ENCODE measurements at regions not wholly inside any gene's neighbourhood (a gene's known extent, or its start where the extent isn't known, plus 50 kb on each side); places are given as distances from the start of the nearest gene placed in this dataset.

DNA sequence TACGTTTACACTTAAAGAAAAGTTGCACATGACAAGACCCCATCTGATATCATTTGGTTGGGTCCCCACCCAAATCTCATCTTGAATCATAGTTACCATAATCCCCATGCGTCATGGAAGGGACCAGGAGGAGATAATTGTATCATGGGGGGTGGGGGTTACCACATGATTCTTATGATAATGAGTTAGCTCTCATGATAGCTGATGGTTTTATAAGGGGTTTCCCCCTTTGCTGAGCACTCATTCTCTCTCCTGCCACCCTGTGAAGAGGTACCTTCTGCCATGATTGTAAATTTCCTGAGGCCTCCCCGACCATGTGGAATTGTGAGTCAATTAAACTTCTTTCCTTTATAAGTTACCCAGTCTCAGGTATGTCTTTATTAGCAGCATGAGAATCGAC, 60.3 kb downstream of the PHLDA1 start:
- Histone ChIP-seq H3K9me2 (ENCODE audit: insufficient read depth) (peaks cover 5% of the 10 kb centered on the region; the same call in 1 of the 2 replicates), H3K4me1 (ENCODE audit: insufficient read depth) (peaks cover 23% of the 10 kb centered on the region), H3K4me3 (no peak overlapping the region), H3K27me3 (ENCODE audit: insufficient read depth) (no peaks in the 10 kb centered on the region), H2AFZ (no peak overlapping the region; the same call in 1 of the 2 replicates), H3F3A (replicated peaks; ENCODE audit: low read depth) (no peaks in the 10 kb centered on the region), H4K20me1 (replicated peaks; ENCODE audit: insufficient read depth) (no peaks in the 10 kb centered on the region), H3K79me2 (replicated peaks; ENCODE audit: insufficient read depth) (no peaks in the 10 kb centered on the region), H3K36me3 (ENCODE audit: insufficient read depth) (no peaks in the 10 kb centered on the region), H3K27ac (ENCODE audit: low read depth) (no peak overlapping the region), H3K4me2 (no peak overlapping the region)
- no peak for TF ChIP-seq POLR2AphosphoS5 (IDR thresholded peaks at IDR 0.05; ENCODE audit: low read depth)
- no peak for TF ChIP-seq EZH2phosphoT487 (IDR thresholded peaks at IDR 0.05; ENCODE audit: unreplicated experiment)
- TF ChIP-seq CREB1 (CRISPR knock-in tag; IDR thresholded peaks at IDR 0.05; ENCODE audit: low read depth) = no peak
- no peak for TF ChIP-seq JUNB (IDR thresholded peaks at IDR 0.05; ENCODE audit: unreplicated experiment)
- no peak for TF ChIP-seq ZNF331 (CRISPR knock-in tag; IDR thresholded peaks at IDR 0.05; ENCODE audit: low read depth)
- TF ChIP-seq EZH2 (IDR thresholded peaks at IDR 0.05; ENCODE audit: low read depth, unreplicated experiment) = no peak
- TF ChIP-seq, protein P1, sequence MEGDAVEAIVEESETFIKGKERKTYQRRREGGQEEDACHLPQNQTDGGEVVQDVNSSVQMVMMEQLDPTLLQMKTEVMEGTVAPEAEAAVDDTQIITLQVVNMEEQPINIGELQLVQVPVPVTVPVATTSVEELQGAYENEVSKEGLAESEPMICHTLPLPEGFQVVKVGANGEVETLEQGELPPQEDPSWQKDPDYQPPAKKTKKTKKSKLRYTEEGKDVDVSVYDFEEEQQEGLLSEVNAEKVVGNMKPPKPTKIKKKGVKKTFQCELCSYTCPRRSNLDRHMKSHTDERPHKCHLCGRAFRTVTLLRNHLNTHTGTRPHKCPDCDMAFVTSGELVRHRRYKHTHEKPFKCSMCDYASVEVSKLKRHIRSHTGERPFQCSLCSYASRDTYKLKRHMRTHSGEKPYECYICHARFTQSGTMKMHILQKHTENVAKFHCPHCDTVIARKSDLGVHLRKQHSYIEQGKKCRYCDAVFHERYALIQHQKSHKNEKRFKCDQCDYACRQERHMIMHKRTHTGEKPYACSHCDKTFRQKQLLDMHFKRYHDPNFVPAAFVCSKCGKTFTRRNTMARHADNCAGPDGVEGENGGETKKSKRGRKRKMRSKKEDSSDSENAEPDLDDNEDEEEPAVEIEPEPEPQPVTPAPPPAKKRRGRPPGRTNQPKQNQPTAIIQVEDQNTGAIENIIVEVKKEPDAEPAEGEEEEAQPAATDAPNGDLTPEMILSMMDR (conservative IDR thresholded peaks at IDR 0.05; ENCODE audit: low read depth in 2 of 2) = no peak
- no peak for TF ChIP-seq ETS1 (IDR thresholded peaks at IDR 0.05)
- no peak for TF ChIP-seq NANOG (IDR thresholded peaks at IDR 0.05; ENCODE audit: borderline replicate concordance)
- TF ChIP-seq STAT1 (IDR thresholded peaks at IDR 0.05; ENCODE audit: unreplicated experiment) = no peak
- no peak for TF ChIP-seq ZNF114 (CRISPR knock-in tag; IDR thresholded peaks at IDR 0.05)
- TF ChIP-seq ZNF462 (CRISPR knock-in tag; IDR thresholded peaks at IDR 0.05) = no peak
- TF ChIP-seq REST (IDR thresholded peaks at IDR 0.05; ENCODE audit: unreplicated experiment) = no peak
- Mint-ChIP-seq H3K27me3 (ENCODE audit: insufficient read depth, low read depth, poor library complexity) (peaks cover 7% of the 10 kb centered on the region), H3K4me3 (no peak overlapping the region), H3K4me1 (peaks cover 32% of the 10 kb centered on the region), H3K9me3 (no peaks in the 10 kb centered on the region), H3K27ac (no peak overlapping the region), H3K36me3 (ENCODE audit: low read depth) (no peaks in the 10 kb centered on the region)
- ATAC-seq (no peak), DNase-seq (ENCODE audit: low spot score) (no peak)

Measured in GM23338 (cell line).